ENCODE measurements at regions not wholly inside any gene's neighbourhood (a gene's known extent, or its start where the extent isn't known, plus 50 kb on each side); places are given as distances from the start of the nearest gene placed in this dataset.

DNA sequence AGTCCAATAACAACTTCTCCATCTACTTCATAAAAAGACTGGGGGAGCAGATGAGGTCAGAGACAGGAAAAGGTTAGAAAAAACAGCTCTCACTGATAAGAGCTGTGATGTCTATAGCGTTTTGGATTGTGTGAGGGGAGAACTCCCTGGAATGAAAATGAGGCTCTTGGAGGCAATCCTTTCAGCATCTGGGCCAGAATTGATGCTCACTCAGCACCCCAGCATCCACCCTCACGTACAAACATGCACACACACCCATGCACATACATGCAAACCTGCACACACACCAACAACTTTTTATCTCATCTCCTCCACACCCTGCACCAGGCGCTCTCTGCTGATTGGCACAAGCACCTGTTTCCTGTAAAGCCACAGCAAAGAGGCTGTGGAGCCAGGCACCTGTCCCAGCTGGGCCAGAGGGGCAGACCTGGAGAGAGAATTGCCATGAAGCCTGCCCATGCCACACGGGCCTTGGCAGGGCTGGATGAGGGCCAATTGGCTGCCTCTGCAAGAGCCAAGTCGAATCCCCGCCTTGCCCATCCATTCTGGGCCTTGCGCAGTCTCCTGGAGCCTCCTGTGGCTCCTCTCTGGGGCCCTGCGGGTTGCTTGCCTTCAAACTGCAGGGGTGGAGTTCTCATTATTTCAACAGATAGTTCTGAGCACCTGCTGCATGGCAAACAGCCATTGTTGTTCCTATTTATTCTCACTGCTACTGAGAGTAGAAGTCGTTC, 53.1 kb downstream of the SYNE3 start (continued):
- TF ChIP-seq, protein P1, sequence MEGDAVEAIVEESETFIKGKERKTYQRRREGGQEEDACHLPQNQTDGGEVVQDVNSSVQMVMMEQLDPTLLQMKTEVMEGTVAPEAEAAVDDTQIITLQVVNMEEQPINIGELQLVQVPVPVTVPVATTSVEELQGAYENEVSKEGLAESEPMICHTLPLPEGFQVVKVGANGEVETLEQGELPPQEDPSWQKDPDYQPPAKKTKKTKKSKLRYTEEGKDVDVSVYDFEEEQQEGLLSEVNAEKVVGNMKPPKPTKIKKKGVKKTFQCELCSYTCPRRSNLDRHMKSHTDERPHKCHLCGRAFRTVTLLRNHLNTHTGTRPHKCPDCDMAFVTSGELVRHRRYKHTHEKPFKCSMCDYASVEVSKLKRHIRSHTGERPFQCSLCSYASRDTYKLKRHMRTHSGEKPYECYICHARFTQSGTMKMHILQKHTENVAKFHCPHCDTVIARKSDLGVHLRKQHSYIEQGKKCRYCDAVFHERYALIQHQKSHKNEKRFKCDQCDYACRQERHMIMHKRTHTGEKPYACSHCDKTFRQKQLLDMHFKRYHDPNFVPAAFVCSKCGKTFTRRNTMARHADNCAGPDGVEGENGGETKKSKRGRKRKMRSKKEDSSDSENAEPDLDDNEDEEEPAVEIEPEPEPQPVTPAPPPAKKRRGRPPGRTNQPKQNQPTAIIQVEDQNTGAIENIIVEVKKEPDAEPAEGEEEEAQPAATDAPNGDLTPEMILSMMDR (IDR thresholded peaks at IDR 0.05; ENCODE audit: low read depth, low read length, missing input control), result no peak
- TF ChIP-seq EGR1 (IDR thresholded peaks at IDR 0.05; ENCODE audit: low read depth in 2 of 2), result no peak
- no peak for TF ChIP-seq JUND (IDR thresholded peaks at IDR 0.05)
- TF ChIP-seq NR2F2 (IDR thresholded peaks at IDR 0.05), result no peak
- TF ChIP-seq FOXA1 (IDR thresholded peaks at IDR 0.05), result no peak
- TF ChIP-seq GABPA (IDR thresholded peaks at IDR 0.05 in 1 of 2, conservative IDR thresholded peaks at IDR 0.05 in 1 of 2), result no peak

DNA sequence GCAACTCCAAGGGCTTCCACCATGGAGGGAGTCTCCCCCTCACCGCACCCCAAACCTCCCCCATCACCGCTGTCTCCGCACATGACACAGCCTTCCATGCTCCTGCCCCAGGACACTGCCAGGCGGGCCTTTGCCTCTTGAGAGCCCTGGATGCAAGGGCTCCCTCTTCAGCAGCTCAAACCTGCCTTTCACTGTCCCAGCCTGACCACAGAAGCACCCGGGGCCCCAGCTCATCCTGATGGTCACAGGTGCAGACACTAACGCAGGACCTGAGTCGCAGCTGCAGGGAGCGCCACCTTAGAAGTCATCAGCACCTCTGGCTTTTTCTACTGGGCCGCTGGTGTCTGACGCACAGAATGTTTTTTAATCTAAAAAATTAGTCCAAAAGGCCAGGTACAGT, 54.0 kb downstream of the SYNE3 start:
- no peak overlapping the region for H3K9ac ChIP-seq (ENCODE audit: low read depth in 1 of 2, low read length in 2 of 2)
- no peaks in the 10 kb centered on the region for H3K27me3 ChIP-seq (ENCODE audit: control insufficient read depth in 4 of 4, insufficient read depth in 4 of 4, low read length in 3 of 4)
- no peak overlapping the region for H3K27ac ChIP-seq (ENCODE audit: low read depth in 1 of 2, low read length in 2 of 2)
- no peak for TF ChIP-seq JUND (IDR thresholded peaks at IDR 0.05)
- TF ChIP-seq, protein P2, sequence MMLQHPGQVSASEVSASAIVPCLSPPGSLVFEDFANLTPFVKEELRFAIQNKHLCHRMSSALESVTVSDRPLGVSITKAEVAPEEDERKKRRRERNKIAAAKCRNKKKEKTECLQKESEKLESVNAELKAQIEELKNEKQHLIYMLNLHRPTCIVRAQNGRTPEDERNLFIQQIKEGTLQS (IDR thresholded peaks at IDR 0.05), result no peak
- TF ChIP-seq, protein P3, sequence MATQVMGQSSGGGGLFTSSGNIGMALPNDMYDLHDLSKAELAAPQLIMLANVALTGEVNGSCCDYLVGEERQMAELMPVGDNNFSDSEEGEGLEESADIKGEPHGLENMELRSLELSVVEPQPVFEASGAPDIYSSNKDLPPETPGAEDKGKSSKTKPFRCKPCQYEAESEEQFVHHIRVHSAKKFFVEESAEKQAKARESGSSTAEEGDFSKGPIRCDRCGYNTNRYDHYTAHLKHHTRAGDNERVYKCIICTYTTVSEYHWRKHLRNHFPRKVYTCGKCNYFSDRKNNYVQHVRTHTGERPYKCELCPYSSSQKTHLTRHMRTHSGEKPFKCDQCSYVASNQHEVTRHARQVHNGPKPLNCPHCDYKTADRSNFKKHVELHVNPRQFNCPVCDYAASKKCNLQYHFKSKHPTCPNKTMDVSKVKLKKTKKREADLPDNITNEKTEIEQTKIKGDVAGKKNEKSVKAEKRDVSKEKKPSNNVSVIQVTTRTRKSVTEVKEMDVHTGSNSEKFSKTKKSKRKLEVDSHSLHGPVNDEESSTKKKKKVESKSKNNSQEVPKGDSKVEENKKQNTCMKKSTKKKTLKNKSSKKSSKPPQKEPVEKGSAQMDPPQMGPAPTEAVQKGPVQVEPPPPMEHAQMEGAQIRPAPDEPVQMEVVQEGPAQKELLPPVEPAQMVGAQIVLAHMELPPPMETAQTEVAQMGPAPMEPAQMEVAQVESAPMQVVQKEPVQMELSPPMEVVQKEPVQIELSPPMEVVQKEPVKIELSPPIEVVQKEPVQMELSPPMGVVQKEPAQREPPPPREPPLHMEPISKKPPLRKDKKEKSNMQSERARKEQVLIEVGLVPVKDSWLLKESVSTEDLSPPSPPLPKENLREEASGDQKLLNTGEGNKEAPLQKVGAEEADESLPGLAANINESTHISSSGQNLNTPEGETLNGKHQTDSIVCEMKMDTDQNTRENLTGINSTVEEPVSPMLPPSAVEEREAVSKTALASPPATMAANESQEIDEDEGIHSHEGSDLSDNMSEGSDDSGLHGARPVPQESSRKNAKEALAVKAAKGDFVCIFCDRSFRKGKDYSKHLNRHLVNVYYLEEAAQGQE (IDR thresholded peaks at IDR 0.05), result no peak
- no peak for TF ChIP-seq RAD21 (IDR thresholded peaks at IDR 0.05)
- no peak for TF ChIP-seq FOXA1 (IDR thresholded peaks at IDR 0.05)
- TF ChIP-seq FOXA2 (IDR thresholded peaks at IDR 0.05), result no peak
- TF ChIP-seq RXRA (IDR thresholded peaks at IDR 0.05), result no peak
- TF ChIP-seq HNF4A (conservative IDR thresholded peaks at IDR 0.05), result no peak
- TF ChIP-seq EGR1 (IDR thresholded peaks at IDR 0.05; ENCODE audit: low read depth in 2 of 2), result no peak
- TF ChIP-seq, protein P4, sequence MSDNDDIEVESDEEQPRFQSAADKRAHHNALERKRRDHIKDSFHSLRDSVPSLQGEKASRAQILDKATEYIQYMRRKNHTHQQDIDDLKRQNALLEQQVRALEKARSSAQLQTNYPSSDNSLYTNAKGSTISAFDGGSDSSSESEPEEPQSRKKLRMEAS (IDR thresholded peaks at IDR 0.05), result no peak
- no peak for TF ChIP-seq NR2F2 (IDR thresholded peaks at IDR 0.05)
- H3K4me3 ChIP-seq (ENCODE audit: low read depth in 1 of 3, low read length in 3 of 3), result no peak overlapping the region
- no peaks in the 10 kb centered on the region for H3K9me3 ChIP-seq (ENCODE audit: control insufficient read depth in 4 of 4, low read length in 3 of 4)
- H3K4me1 ChIP-seq (ENCODE audit: control insufficient read depth in 4 of 4, insufficient read depth in 4 of 4, low read length in 3 of 4), result peaks cover 0 to 3% (median 0%) of the 10 kb centered on the region in 4 donors
- 94% methylated on average over 10 of the region's 10 CpGs for WGBS
- H3K36me3 ChIP-seq (ENCODE audit: control insufficient read depth in 4 of 4, insufficient read depth in 3 of 4, low read depth in 1 of 4, low read length in 3 of 4), result peaks cover 0 to 36% (median 8%) of the 10 kb centered on the region in 4 donors
- no peak for DNase-seq (ENCODE audit: low spot score)

Measured in liver (tissue), 8 donors.